ENCODE measurements at regions not wholly inside any gene's neighbourhood (a gene's known extent, or its start where the extent isn't known, plus 50 kb on each side); places are given as distances from the start of the nearest gene placed in this dataset.
"Not testable (repeated sequence)": the region's sequence is repeated elsewhere in the genome, so short reads cannot be mapped to it uniquely, and the experiment has no call there.

DNA sequence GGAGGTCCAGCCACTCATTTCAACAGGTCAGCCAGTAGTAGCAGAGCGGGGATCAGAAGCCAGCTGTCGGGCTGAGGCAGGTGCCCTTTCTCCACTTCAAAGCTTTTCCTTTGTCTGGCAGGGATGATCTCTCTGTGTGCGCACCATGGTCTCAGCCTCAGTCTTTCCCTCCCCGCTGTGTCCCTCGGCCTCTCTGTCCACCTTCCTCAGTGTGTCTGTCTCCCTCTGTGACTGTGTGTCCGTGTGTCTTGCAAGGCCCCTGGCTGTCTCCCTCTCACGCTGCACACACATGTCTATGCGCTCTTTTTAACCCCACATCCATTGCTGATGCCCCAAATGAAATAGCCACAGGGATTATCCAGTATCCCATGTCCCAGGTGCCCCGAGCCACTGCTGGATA lies 134.0 kb upstream of the ZNF469 start:
- not testable (repeated sequence) for H4K20me1 ChIP-seq (ENCODE audit: insufficient read depth, low read length); H3K9ac ChIP-seq (ENCODE audit: low read length); H3K4me1 ChIP-seq (ENCODE audit: low read length); H3K79me2 ChIP-seq (ENCODE audit: low read length); H3K4me2 ChIP-seq (ENCODE audit: low read length); H2AFZ ChIP-seq (ENCODE audit: low read depth, low read length); H3K27me3 ChIP-seq (ENCODE audit: low read depth, low read length); H3K36me3 ChIP-seq (replicated peaks; ENCODE audit: low read depth, low read length); H3K9me3 ChIP-seq (ENCODE audit: insufficient read depth, low read length); H3K4me3 ChIP-seq (ENCODE audit: low read length); H3K27ac ChIP-seq (ENCODE audit: low read length)

- not testable (repeated sequence) for H3K36me3 ChIP-seq (replicated peaks; ENCODE audit: low read depth, low read length); H2AFZ ChIP-seq (ENCODE audit: low read depth, low read length); H3K9me3 ChIP-seq (ENCODE audit: insufficient read depth, low read length); H3K4me3 ChIP-seq (ENCODE audit: low read length); H3K27me3 ChIP-seq (ENCODE audit: low read depth, low read length); H3K27ac ChIP-seq (ENCODE audit: low read length); H3K4me2 ChIP-seq (ENCODE audit: low read length); H3K4me1 ChIP-seq (ENCODE audit: low read length); H4K20me1 ChIP-seq (ENCODE audit: insufficient read depth, low read length); H3K79me2 ChIP-seq (ENCODE audit: low read length); H3K9ac ChIP-seq (ENCODE audit: low read length)
These were observed 132.4 kb upstream of the ZNF469 start for GRCh38 chr16:88250381-88250780.

DNA sequence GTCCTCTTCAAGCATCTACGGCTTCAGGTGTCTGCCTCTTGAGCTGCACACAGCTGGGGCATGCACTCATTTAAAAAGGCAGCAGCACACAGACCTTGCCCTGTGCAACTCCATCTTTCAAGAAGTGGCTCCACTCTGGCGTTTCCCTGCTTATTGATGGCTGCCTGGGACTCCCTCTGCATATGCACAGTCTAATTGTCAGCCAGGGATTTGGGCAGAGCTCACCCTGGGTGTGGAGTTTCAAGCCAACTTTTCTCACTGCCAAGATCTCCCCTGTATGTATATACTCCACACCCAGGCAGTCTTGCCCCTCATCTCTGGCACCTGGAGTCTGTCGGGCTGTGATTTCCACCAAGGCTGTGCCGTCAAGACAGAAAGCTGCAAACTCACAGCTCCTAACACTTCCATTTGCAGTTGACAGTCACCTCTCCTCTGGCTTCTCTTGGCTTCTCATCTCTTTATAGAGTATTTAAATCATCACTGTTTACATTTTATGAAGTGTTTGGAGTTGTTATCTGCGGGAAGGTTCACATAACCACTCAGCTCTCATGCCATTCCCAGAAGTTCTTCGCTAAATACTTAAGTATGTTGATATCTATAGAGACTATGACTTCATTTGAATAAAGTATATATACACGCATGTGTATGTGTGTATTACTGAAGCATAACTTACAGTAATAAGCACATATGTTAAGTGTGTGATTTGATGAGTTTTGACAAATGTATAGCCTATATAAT lies 130.5 kb upstream of the ZNF469 start:
- H2AFZ ChIP-seq (ENCODE audit: low read depth, low read length); H3K27me3 ChIP-seq (ENCODE audit: low read depth, low read length); H3K4me1 ChIP-seq (ENCODE audit: low read length); H3K4me3 ChIP-seq (ENCODE audit: low read length); H3K4me2 ChIP-seq (ENCODE audit: low read length); H3K27ac ChIP-seq (ENCODE audit: low read length); H3K9ac ChIP-seq (ENCODE audit: low read length); H3K9me3 ChIP-seq (ENCODE audit: insufficient read depth, low read length); H3K36me3 ChIP-seq (replicated peaks; ENCODE audit: low read depth, low read length); H3K79me2 ChIP-seq (ENCODE audit: low read length); H4K20me1 ChIP-seq (ENCODE audit: insufficient read depth, low read length): not testable (repeated sequence)

DNA sequence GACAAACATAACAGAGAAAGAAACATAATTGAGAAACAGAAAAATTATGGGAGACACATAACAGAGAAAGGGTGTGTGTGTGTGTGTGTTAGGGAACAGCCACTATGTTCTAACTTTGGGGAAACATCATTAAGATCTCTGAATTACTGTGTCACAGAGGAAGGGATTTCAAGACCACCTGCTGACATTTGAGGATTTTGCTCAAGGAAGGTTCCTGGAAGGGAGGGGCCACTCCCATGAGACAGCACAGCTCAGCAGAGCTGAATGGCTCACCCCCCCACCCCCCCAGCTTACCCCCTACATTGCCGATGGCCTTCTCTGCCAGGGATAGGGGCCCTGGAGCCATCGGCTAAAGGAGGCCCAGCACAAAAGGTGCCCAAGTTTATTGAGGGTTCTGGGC lies 124.6 kb upstream of the ZNF469 start:
- not testable (repeated sequence) for H3K4me3 ChIP-seq (ENCODE audit: low read length); H3K36me3 ChIP-seq (replicated peaks; ENCODE audit: low read depth, low read length); H3K27ac ChIP-seq (ENCODE audit: low read length); H4K20me1 ChIP-seq (ENCODE audit: insufficient read depth, low read length); H3K9me3 ChIP-seq (ENCODE audit: insufficient read depth, low read length); H3K27me3 ChIP-seq (ENCODE audit: low read depth, low read length); H3K79me2 ChIP-seq (ENCODE audit: low read length); H2AFZ ChIP-seq (ENCODE audit: low read depth, low read length); H3K9ac ChIP-seq (ENCODE audit: low read length); H3K4me2 ChIP-seq (ENCODE audit: low read length); H3K4me1 ChIP-seq (ENCODE audit: low read length)

DNA sequence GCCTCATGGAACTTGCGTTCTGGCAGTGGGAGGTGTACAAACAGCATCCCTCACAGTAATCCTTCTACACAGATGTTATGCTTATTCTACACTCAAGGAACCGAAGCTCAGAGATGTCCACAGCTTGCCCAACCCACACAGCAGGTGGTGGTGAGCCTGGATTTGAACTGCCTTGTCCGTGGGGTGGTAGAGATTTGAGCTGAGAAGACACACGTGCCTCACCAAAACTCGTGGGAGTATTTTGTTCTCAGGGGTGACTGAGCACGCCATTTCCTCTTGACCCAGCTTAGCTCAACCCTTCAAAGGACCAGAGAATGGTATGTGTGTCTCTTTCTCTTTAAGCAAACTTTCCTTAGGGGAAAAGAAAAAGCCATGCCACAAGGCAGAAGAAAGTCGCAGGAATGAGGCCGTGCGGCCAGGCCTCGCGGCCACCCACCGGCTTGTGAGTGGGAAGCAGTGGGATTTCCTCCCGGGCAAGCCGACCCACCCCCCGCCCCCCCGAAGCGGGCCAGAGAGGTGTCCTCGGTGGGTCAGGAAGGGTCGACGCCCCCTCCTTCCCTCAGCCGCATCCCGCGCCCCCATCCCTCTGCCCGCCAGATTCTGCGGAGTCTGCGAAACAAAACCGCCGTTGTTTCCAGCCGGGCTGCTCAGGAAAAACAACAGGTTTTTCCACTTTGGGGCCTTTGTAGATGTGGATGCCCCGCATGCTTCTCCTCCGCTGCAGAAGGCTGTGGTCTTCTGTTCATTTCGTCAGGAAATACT lies 123.8 kb upstream of the ZNF469 start:
- H3K36me3 ChIP-seq (replicated peaks; ENCODE audit: low read depth, low read length); H3K4me2 ChIP-seq (ENCODE audit: low read length); H3K9me3 ChIP-seq (ENCODE audit: insufficient read depth, low read length); H3K27me3 ChIP-seq (ENCODE audit: low read depth, low read length); H3K4me3 ChIP-seq (ENCODE audit: low read length); H4K20me1 ChIP-seq (ENCODE audit: insufficient read depth, low read length); H3K4me1 ChIP-seq (ENCODE audit: low read length); H3K27ac ChIP-seq (ENCODE audit: low read length); H2AFZ ChIP-seq (ENCODE audit: low read depth, low read length); H3K79me2 ChIP-seq (ENCODE audit: low read length); H3K9ac ChIP-seq (ENCODE audit: low read length): not testable (repeated sequence)

- H3K27me3 ChIP-seq (ENCODE audit: low read depth, low read length); H3K4me2 ChIP-seq (ENCODE audit: low read length); H3K79me2 ChIP-seq (ENCODE audit: low read length); H4K20me1 ChIP-seq (ENCODE audit: insufficient read depth, low read length); H3K36me3 ChIP-seq (replicated peaks; ENCODE audit: low read depth, low read length); H3K4me3 ChIP-seq (ENCODE audit: low read length); H3K9me3 ChIP-seq (ENCODE audit: insufficient read depth, low read length); H3K9ac ChIP-seq (ENCODE audit: low read length); H3K4me1 ChIP-seq (ENCODE audit: low read length); H2AFZ ChIP-seq (ENCODE audit: low read depth, low read length); H3K27ac ChIP-seq (ENCODE audit: low read length): not testable (repeated sequence)
These were observed 123.2 kb upstream of the ZNF469 start for GRCh38 chr16:88259538-88259937.

DNA sequence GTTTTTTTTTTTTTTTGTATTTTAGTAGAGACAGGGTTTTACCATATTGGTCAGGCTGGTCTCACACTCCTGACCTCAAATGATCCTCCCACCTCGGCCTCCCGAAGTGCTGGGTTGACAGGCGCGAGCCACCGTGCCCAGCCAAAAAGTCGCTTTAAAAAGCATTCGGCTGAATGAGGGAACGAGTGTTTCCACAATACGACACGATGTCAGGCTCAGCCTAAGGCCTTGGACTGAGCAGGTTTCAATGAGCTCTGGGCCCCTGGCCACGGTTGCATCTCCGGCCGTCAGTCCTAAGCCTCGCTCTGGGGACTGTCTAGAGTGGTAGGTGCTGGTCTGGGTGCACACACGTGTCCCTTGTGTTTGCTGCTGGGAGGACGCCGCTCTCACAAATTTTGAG lies 122.6 kb upstream of the ZNF469 start:
- not testable (repeated sequence) for H3K27me3 ChIP-seq (ENCODE audit: low read depth, low read length); H3K9ac ChIP-seq (ENCODE audit: low read length); H2AFZ ChIP-seq (ENCODE audit: low read depth, low read length); H4K20me1 ChIP-seq (ENCODE audit: insufficient read depth, low read length); H3K4me3 ChIP-seq (ENCODE audit: low read length); H3K79me2 ChIP-seq (ENCODE audit: low read length); H3K4me2 ChIP-seq (ENCODE audit: low read length); H3K9me3 ChIP-seq (ENCODE audit: insufficient read depth, low read length); H3K36me3 ChIP-seq (replicated peaks; ENCODE audit: low read depth, low read length); H3K4me1 ChIP-seq (ENCODE audit: low read length); H3K27ac ChIP-seq (ENCODE audit: low read length)

DNA sequence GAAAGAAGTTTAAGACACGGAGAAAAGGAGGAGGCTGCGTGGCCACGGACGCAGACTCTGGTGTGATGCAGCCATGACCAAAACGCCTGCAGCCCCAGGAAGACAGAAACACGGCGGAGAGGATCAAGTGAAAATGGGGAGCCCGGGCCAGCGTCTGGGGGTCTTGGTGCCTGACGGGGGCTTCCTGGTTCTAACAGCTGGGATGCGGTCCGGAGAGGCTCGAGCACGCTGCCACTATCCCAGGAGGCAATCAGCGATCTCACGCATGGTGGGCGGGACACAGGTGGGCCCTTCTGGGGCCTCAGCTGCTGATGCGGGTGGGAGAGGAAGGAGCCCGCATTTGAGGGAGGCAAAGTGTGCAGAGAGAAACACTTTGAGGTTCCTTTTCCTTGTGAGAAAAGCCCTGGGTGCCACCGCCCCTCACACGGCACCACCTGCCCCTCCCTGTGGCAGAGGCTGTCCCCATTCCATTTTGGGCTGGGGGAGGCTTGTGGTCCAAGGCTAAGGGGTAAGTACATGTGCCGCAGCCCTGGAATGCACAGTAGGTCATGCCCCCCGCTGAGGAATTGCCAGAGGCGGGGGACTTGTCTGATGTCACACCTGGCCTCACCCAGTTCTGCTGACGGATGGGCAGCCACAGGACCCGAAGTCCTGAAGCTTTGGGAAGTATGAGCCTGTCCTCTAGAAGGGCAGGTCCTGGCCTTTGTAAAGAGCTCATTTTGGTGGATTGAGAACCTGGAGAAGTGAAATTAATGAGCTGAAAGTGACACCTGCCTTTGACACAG lies 121.7 kb upstream of the ZNF469 start:
- not testable (repeated sequence) for H3K4me2 ChIP-seq (ENCODE audit: low read length); H2AFZ ChIP-seq (ENCODE audit: low read depth, low read length); H3K27ac ChIP-seq (ENCODE audit: low read length); H3K36me3 ChIP-seq (replicated peaks; ENCODE audit: low read depth, low read length); H3K4me1 ChIP-seq (ENCODE audit: low read length); H3K79me2 ChIP-seq (ENCODE audit: low read length); H3K27me3 ChIP-seq (ENCODE audit: low read depth, low read length); H3K9ac ChIP-seq (ENCODE audit: low read length); H4K20me1 ChIP-seq (ENCODE audit: insufficient read depth, low read length); H3K9me3 ChIP-seq (ENCODE audit: insufficient read depth, low read length); H3K4me3 ChIP-seq (ENCODE audit: low read length)

GRCh38 chr16:88261814-88262605 lies 120.7 kb upstream of the ZNF469 start:
- not testable (repeated sequence) for H3K9me3 ChIP-seq (ENCODE audit: insufficient read depth, low read length); H3K79me2 ChIP-seq (ENCODE audit: low read length); H3K4me3 ChIP-seq (ENCODE audit: low read length); H3K27me3 ChIP-seq (ENCODE audit: low read depth, low read length); H2AFZ ChIP-seq (ENCODE audit: low read depth, low read length); H3K27ac ChIP-seq (ENCODE audit: low read length); H3K9ac ChIP-seq (ENCODE audit: low read length); H3K4me1 ChIP-seq (ENCODE audit: low read length); H3K36me3 ChIP-seq (replicated peaks; ENCODE audit: low read depth, low read length); H4K20me1 ChIP-seq (ENCODE audit: insufficient read depth, low read length); H3K4me2 ChIP-seq (ENCODE audit: low read length)
